Esophagus muscularis mucosa (tissue), 3 donors: ENCODE measurements at regions not wholly inside any gene's neighbourhood (a gene's known extent, or its start where the extent isn't known, plus 50 kb on each side); places are given as distances from the start of the nearest gene placed in this dataset.

Experiments used
- CTCF ChIP-seq, 3 experiments: fragments of 200-600 bp in 2 of 3; fragments of 450-650 bp in 1 of 3; sonication (generic) in 2 of 3; IDR thresholded peaks; one replicate each; pipeline ENCODE4 v1.5.1; 2017 to 2019; ENCODE audit warnings: antibody characterized with exemption in 3 of 3, mild to moderate bottlenecking in 2 of 3, moderate library complexity in 1 of 3
- POLR2A ChIP-seq: fragments of 450-650 bp; IDR thresholded peaks from one replicate; pipeline ENCODE4 v1.6.1; 2017; ENCODE audit warnings: antibody characterized with exemption, moderate library complexity, mild to moderate bottlenecking, low read depth
- POLR2AphosphoS5 ChIP-seq, 2 donors: sonication (generic); formaldehyde crosslinking; IDR thresholded peaks; one replicate each; pipeline ENCODE4 v1.6.1; 2017; ENCODE audit warnings: antibody characterized with exemption in 2 of 2

DNA sequence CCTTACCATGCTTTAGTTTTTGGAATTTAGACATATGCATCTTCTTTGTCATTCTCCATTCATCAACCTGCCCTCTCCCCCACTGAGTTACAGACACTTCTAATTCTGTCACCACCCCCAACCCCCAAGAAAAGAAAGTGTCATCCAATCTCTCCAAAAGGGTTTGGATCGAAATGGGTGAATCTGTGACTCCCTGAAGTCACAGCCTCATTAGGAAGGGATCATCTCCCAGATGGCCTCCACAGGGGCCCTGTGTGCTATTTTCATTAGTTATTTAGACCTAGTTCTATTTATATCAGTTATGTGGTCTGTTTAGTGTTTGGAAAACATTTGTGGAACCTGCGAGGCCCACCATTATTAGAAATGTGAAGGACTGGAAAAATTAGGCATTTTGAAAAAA lies 191.0 kb upstream of the ATP2B1 start:
- TF ChIP-seq CTCF (IDR thresholded peaks at IDR 0.05) (no peak), POLR2A (no peak), POLR2AphosphoS5 (IDR thresholded peaks at IDR 0.05) (no peak)
